HFFc6 (cell line): ENCODE measurements at regions not wholly inside any gene's neighbourhood (a gene's known extent, or its start where the extent isn't known, plus 50 kb on each side); places are given as distances from the start of the nearest gene placed in this dataset.

Experiments used
- DNase-seq: peaks from one replicate; pipeline ENCODE4 v3.0.0-alpha.2; 2018
- H3K27ac Mint-ChIP-seq: 2 replicates; pipeline ENCODE4 v1.8.0; 2020; ENCODE audit warnings: mild to moderate bottlenecking, mixed read lengths
- H3K27me3 Mint-ChIP-seq: 2 replicates; pipeline ENCODE4 v1.8.0; 2021; ENCODE audit warnings: mild to moderate bottlenecking, moderate library complexity, mixed read lengths; ENCODE audit not compliant: insufficient read depth
- H3K36me3 Mint-ChIP-seq: 2 replicates; pipeline ENCODE4 v1.8.0; 2021; ENCODE audit warnings: low read depth, mixed read lengths
- H3K4me1 Mint-ChIP-seq: 2 replicates; pipeline ENCODE4 v1.8.0; 2020; ENCODE audit warnings: low read depth, mixed read lengths
- H3K4me3 Mint-ChIP-seq: 2 replicates; pipeline ENCODE4 v1.8.0; 2020; ENCODE audit warnings: mild to moderate bottlenecking, moderate library complexity, mixed read lengths
- H3K9me3 Mint-ChIP-seq: 2 replicates; pipeline ENCODE4 v1.8.0; 2020; ENCODE audit warnings: mild to moderate bottlenecking, mixed read lengths
- CTCF ChIP-seq: fragments of 200-600 bp; sonication (generic); IDR thresholded peaks from 2 replicates; pipeline ENCODE4 v1.5.0; 2021; ENCODE audit warnings: antibody characterized with exemption, mild to moderate bottlenecking

GRCh38 chr4:42315231-42315630, 82.1 kb upstream of the SHISA3 start:
- no peak for TF ChIP-seq CTCF
- Mint-ChIP-seq H3K27ac (no peak overlapping the region), H3K4me3 (no peak overlapping the region), H3K9me3 (peaks cover 22% of the 10 kb centered on the region), H3K4me1 (no peaks in the 10 kb centered on the region), H3K27me3 (peaks cover 2% of the 10 kb centered on the region; the same call in 1 of the 2 replicates), H3K36me3 (no peaks in the 10 kb centered on the region)
- DNase-seq: no peak

- Mint-ChIP-seq H3K4me1 (no peaks in the 10 kb centered on the region), H3K27me3 (no peaks in the 10 kb centered on the region), H3K27ac (no peak overlapping the region), H3K9me3 (peaks cover 18% of the 10 kb centered on the region), H3K4me3 (no peak overlapping the region), H3K36me3 (no peaks in the 10 kb centered on the region)
- no peak for DNase-seq
- TF ChIP-seq CTCF: no peak
These were observed 76.4 kb upstream of the SHISA3 start for GRCh38 chr4:42320822-42321388.

- no peak for TF ChIP-seq CTCF
- Mint-ChIP-seq H3K27ac (no peak overlapping the region), H3K9me3 (peaks cover 14% of the 10 kb centered on the region), H3K36me3 (no peaks in the 10 kb centered on the region), H3K27me3 (no peaks in the 10 kb centered on the region), H3K4me3 (no peak overlapping the region), H3K4me1 (no peaks in the 10 kb centered on the region)
- no peak for DNase-seq
These were observed 71.2 kb upstream of the SHISA3 start for GRCh38 chr4:42326040-42326439.

- H3K36me3 Mint-ChIP-seq: no peaks in the 10 kb centered on the region
- H3K27ac Mint-ChIP-seq: no peak overlapping the region
- H3K4me1 Mint-ChIP-seq: no peaks in the 10 kb centered on the region
- TF ChIP-seq CTCF: no peak
- no peaks in the 10 kb centered on the region for H3K27me3 Mint-ChIP-seq
- H3K4me3 Mint-ChIP-seq: no peak overlapping the region
- DNase-seq: no peak
- peaks cover 15% of the 10 kb centered on the region for H3K9me3 Mint-ChIP-seq
These were observed 70.8 kb upstream of the SHISA3 start for GRCh38 chr4:42326524-42326923.

GRCh38 chr4:42327323-42327722, 70.0 kb upstream of the SHISA3 start:
- TF ChIP-seq CTCF: no peak
- no peak for DNase-seq
- Mint-ChIP-seq H3K4me3 (no peak overlapping the region), H3K27me3 (no peaks in the 10 kb centered on the region), H3K4me1 (no peaks in the 10 kb centered on the region), H3K36me3 (no peaks in the 10 kb centered on the region), H3K27ac (no peak overlapping the region), H3K9me3 (peaks cover 18% of the 10 kb centered on the region)

- no peak for TF ChIP-seq CTCF
- no peak for DNase-seq
- peaks cover 24% of the 10 kb centered on the region for H3K9me3 Mint-ChIP-seq
- H3K27ac Mint-ChIP-seq: no peak overlapping the region
- H3K4me1 Mint-ChIP-seq: no peaks in the 10 kb centered on the region
- no peak overlapping the region for H3K4me3 Mint-ChIP-seq
- H3K27me3 Mint-ChIP-seq: no peaks in the 10 kb centered on the region
- H3K36me3 Mint-ChIP-seq: no peaks in the 10 kb centered on the region
These were observed 68.3 kb upstream of the SHISA3 start for GRCh38 chr4:42328978-42329377.
